A549 (cell line): ENCODE measurements at regions not wholly inside any gene's neighbourhood (a gene's known extent, or its start where the extent isn't known, plus 50 kb on each side); places are given as distances from the start of the nearest gene placed in this dataset.

ENCODE experiments used
- ATAC-seq, 2 experiments: fragments of 200-7000 bp in 1 of 2; fragments of >200 bp in 1 of 2; cut with Nextera tagmentation in 1 of 2; cut with Tn5 transposase in 1 of 2; 3 replicates each; pipeline versions ENCODE4 v1.8.0 to v1.9.1; 2018 to 2020; ENCODE audit warnings: mild to moderate bottlenecking in 1 of 2, moderate library complexity in 1 of 2
- CTCF ChIA-PET: fragments of 300-600 bp; sonication (Branson Sonifier 250); formaldehyde crosslinking; extraction: SDS; loops from one replicate; lab custom pipeline; 2021; ENCODE audit warnings: antibody characterized with exemption, inconsistent platforms; lab: Yijun Ruan, JAX
- POLR2A ChIA-PET: fragments of 350-600 bp; formaldehyde crosslinking; extraction: SDS; loops from one replicate; lab custom pipeline; 2021; ENCODE audit warnings: antibody characterized with exemption, inconsistent platforms; lab: Yijun Ruan, JAX
- DNase-seq, 2 experiments: peaks; one replicate each; pipeline versions ENCODE4 v3.0.0 to v3.0.0-alpha.2; 2011 to 2016; ENCODE audit warnings: low read depth in 1 of 2, low spot score in 1 of 2
- FAIRE-seq: peaks from 2 replicates; lab custom pipeline; 2011; peaks lifted over from hg19 to GRCh38; lab: Jason Lieb, UNC
- H3K27ac ChIP-seq, 2 experiments: fragments of >200 bp; sonication (Bioruptor Twin); formaldehyde crosslinking; 3 replicates each; pipeline ENCODE4 v1.5.1; 2016 to 2017
- H3K4me1 ChIP-seq: fragments of >200 bp; sonication (Bioruptor Twin); formaldehyde crosslinking; 3 replicates; pipeline ENCODE4 v1.6.1; 2016
- H3K4me2 ChIP-seq: fragments of >200 bp; sonication (Bioruptor Twin); formaldehyde crosslinking; 3 replicates; pipeline ENCODE4 v1.6.1; 2016
- H3K4me3 ChIP-seq: fragments of >200 bp; sonication (Bioruptor Twin); formaldehyde crosslinking; 3 replicates; pipeline ENCODE4 v1.5.1; 2016
- H3K9me3 ChIP-seq: fragments of >200 bp; sonication (Bioruptor Twin); formaldehyde crosslinking; 3 replicates; pipeline ENCODE4 v1.6.1; 2016
- CBX2 ChIP-seq: fragments of 200-600 bp; sonication (generic); IDR thresholded peaks from 2 replicates; pipeline ENCODE4 v1.6.1; 2016; ENCODE audit warnings: low read depth, mild to moderate bottlenecking, borderline replicate concordance
- CHD4 ChIP-seq: fragments of 200-600 bp; sonication (generic); IDR thresholded peaks from 2 replicates; pipeline ENCODE4 v1.6.1; 2016; ENCODE audit warnings: antibody characterized with exemption, mild to moderate bottlenecking, borderline replicate concordance
- EHMT2 ChIP-seq: fragments of 200-600 bp; sonication (generic); IDR thresholded peaks from 2 replicates; pipeline ENCODE4 v1.6.1; 2016; ENCODE audit warnings: antibody characterized with exemption, low read depth, mild to moderate bottlenecking, moderate library complexity
- EP300 ChIP-seq, 2 experiments: fragments of >200 bp; sonication (Bioruptor Twin); formaldehyde crosslinking; IDR thresholded peaks; 2 replicates in 1 of 2; 3 replicates in 1 of 2; pipeline ENCODE4 v1.6.1; 2016 to 2017
- FOSB ChIP-seq: fragments of 250-450 bp; sonication (Bioruptor Pico); IDR thresholded peaks from 2 replicates; pipeline ENCODE4 v1.5.0; 2020; ENCODE audit warnings: mild to moderate bottlenecking, moderate library complexity
- HOXA7 ChIP-seq: fragments of 250-450 bp; sonication (Bioruptor Pico); IDR thresholded peaks from 2 replicates; pipeline ENCODE4 v1.5.0; 2020; ENCODE audit warnings: mild to moderate bottlenecking, moderate library complexity
- HOXB13 ChIP-seq: fragments of 250-450 bp; sonication (Bioruptor Pico); IDR thresholded peaks from 2 replicates; pipeline ENCODE4 v1.5.0; 2020; ENCODE audit warnings: low read depth, mild to moderate bottlenecking, moderate library complexity
- HOXB5 ChIP-seq: fragments of 250-450 bp; sonication (Bioruptor Pico); IDR thresholded peaks from 2 replicates; pipeline ENCODE4 v1.5.0; 2020; ENCODE audit warnings: mild to moderate bottlenecking, moderate library complexity
- KDM5A ChIP-seq: fragments of 200-600 bp; sonication (generic); IDR thresholded peaks from 2 replicates; pipeline ENCODE4 v1.6.1; 2016; ENCODE audit warnings: antibody characterized with exemption, mild to moderate bottlenecking
- MAFK ChIP-seq: fragments of 450-650 bp; IDR thresholded peaks from 2 replicates; pipeline ENCODE4 v1.6.1; 2014; ENCODE audit not compliant: partially characterized antibody
- MAZ ChIP-seq: fragments of 150-350 bp; IDR thresholded peaks from 2 replicates; pipeline ENCODE4 v1.6.1; 2014; ENCODE audit warnings: antibody characterized with exemption, low read depth, low read length, borderline replicate concordance
- NFE2L2 ChIP-seq: fragments of 150-350 bp; conservative IDR thresholded peaks from 2 replicates; pipeline ENCODE4 v1.6.1; 2014; ENCODE audit warnings: low read length
- NPAS2 ChIP-seq: fragments of 250-450 bp; sonication (Bioruptor Pico); IDR thresholded peaks from 2 replicates; pipeline ENCODE4 v1.8.0; 2022; ENCODE audit warnings: mild to moderate bottlenecking, moderate library complexity, borderline replicate concordance
- NR3C1 ChIP-seq: fragments of >200 bp; sonication (Bioruptor Twin); formaldehyde crosslinking; IDR thresholded peaks from 3 replicates; pipeline ENCODE4 v1.6.1; 2017
- PBX3 ChIP-seq: IDR thresholded peaks from 2 replicates; pipeline ENCODE4 v1.6.1; 2012
- POLR2A ChIP-seq: IDR thresholded peaks from 2 replicates; pipeline ENCODE4 v1.6.1; 2012; ENCODE audit warnings: mild to moderate bottlenecking, low read length
- POLR2AphosphoS2 ChIP-seq: conservative IDR thresholded peaks from 2 replicates; pipeline ENCODE4 v1.6.1; 2012; ENCODE audit warnings: low read length, improper control_type of control experiment, inconsistent platforms
- ZSCAN20 ChIP-seq: fragments of 250-450 bp; sonication (Bioruptor Pico); IDR thresholded peaks from 2 replicates; pipeline ENCODE4 v1.8.0; 2022; ENCODE audit warnings: mild to moderate bottlenecking, moderate library complexity
- WGBS: methylation state at CpG from one replicate; pipeline ENCODE4 v1.1.6; 2017; ENCODE audit errors: missing lambda C conversion rate; 5-methylcytosine and 5-hydroxymethylcytosine counted together
- TF ChIP-seq, protein P1 (sequence below): IDR thresholded peaks from 2 replicates; pipeline ENCODE4 v1.6.1; 2012
- TF ChIP-seq, protein P2 (sequence below): fragments of >200 bp; sonication (Bioruptor Twin); formaldehyde crosslinking; IDR thresholded peaks from 3 replicates; pipeline ENCODE4 v1.6.1; 2016
- TF ChIP-seq, protein P3 (sequence below): IDR thresholded peaks from 2 replicates; pipeline ENCODE4 v1.6.1; 2012; ENCODE audit warnings: low read depth, borderline replicate concordance
- TF ChIP-seq, protein P4 (sequence below): fragments of >200 bp; sonication (Bioruptor Twin); formaldehyde crosslinking; IDR thresholded peaks from 3 replicates; pipeline ENCODE4 v1.5.1; 2016

DNA sequence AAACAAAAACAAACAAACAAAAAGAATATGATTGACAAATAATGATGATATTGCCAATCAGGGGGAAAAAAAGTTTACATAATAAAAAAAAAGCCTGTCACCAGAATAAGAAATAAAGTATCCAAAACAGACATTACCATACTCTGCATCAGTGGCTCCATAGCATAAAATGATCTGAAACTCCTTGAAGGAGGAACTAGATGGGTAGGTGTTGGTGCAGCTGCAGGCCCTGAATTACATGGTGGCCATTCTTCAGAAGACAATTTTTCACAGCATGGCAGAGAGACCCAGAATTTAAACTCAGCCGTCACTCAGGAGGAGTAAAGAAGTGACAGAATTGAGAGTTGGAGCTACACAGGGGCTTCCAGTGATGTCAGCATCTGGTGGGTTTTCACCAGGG lies 60.2 kb downstream of the GLUL start:
- no peak for ATAC-seq
- POLR2A ChIA-PET, result no interaction called here
- TF ChIP-seq, protein P1, sequence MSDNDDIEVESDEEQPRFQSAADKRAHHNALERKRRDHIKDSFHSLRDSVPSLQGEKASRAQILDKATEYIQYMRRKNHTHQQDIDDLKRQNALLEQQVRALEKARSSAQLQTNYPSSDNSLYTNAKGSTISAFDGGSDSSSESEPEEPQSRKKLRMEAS, result no peak
- TF ChIP-seq PBX3, result no peak
- no peak for TF ChIP-seq HOXB13 (CRISPR knock-in tag)
- TF ChIP-seq, protein P2, sequence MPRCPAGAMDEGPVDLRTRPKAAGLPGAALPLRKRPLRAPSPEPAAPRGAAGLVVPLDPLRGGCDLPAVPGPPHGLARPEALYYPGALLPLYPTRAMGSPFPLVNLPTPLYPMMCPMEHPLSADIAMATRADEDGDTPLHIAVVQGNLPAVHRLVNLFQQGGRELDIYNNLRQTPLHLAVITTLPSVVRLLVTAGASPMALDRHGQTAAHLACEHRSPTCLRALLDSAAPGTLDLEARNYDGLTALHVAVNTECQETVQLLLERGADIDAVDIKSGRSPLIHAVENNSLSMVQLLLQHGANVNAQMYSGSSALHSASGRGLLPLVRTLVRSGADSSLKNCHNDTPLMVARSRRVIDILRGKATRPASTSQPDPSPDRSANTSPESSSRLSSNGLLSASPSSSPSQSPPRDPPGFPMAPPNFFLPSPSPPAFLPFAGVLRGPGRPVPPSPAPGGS, result no peak
- no peak for TF ChIP-seq MAFK
- TF ChIP-seq, protein P3, sequence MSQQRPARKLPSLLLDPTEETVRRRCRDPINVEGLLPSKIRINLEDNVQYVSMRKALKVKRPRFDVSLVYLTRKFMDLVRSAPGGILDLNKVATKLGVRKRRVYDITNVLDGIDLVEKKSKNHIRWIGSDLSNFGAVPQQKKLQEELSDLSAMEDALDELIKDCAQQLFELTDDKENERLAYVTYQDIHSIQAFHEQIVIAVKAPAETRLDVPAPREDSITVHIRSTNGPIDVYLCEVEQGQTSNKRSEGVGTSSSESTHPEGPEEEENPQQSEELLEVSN, result no peak
- TF ChIP-seq NR3C1, result no peak
- TF ChIP-seq NPAS2 (CRISPR knock-in tag), result no peak
- no peak for TF ChIP-seq KDM5A
- TF ChIP-seq CHD4, result no peak
- TF ChIP-seq MAZ, result no peak
- TF ChIP-seq EHMT2, result no peak
- TF ChIP-seq HOXA7, result no peak
- TF ChIP-seq FOSB (CRISPR knock-in tag), result no peak
- Histone ChIP-seq H3K27ac (no peak overlapping the region), H3K4me2 (no peak overlapping the region), H3K4me3 (no peak overlapping the region), H3K4me1 (no peaks in the 10 kb centered on the region), H3K9me3 (no peaks in the 10 kb centered on the region)
- no peak for FAIRE-seq
- DNase-seq, result no peak
- 69% methylated on average over 1 of the region's 1 CpG for WGBS
- CTCF ChIA-PET, result interaction anchor here (0.6 to 1.2 kb wide), 2 partner anchors 9 to 586 kb away, joined by 3 read pairs; no protein-coding TSS in a partner anchor

GRCh38 chr1:182330303-182330702 lies 61.3 kb downstream of the GLUL start:
- ChIA-PET POLR2A (no interaction called here), CTCF (interaction anchor here (1.2 kb wide), 1 partner anchor 8 kb away, joined by 3 read pairs; no protein-coding TSS in a partner anchor)
- ATAC-seq (no peak), FAIRE-seq (no peak), DNase-seq (no peak)
- H3K4me2 ChIP-seq, result no peak overlapping the region
- H3K4me1 ChIP-seq, result no peaks in the 10 kb centered on the region
- H3K27ac ChIP-seq, result no peak overlapping the region
- H3K4me3 ChIP-seq, result no peak overlapping the region
- no peaks in the 10 kb centered on the region for H3K9me3 ChIP-seq
- TF ChIP-seq, protein P4, sequence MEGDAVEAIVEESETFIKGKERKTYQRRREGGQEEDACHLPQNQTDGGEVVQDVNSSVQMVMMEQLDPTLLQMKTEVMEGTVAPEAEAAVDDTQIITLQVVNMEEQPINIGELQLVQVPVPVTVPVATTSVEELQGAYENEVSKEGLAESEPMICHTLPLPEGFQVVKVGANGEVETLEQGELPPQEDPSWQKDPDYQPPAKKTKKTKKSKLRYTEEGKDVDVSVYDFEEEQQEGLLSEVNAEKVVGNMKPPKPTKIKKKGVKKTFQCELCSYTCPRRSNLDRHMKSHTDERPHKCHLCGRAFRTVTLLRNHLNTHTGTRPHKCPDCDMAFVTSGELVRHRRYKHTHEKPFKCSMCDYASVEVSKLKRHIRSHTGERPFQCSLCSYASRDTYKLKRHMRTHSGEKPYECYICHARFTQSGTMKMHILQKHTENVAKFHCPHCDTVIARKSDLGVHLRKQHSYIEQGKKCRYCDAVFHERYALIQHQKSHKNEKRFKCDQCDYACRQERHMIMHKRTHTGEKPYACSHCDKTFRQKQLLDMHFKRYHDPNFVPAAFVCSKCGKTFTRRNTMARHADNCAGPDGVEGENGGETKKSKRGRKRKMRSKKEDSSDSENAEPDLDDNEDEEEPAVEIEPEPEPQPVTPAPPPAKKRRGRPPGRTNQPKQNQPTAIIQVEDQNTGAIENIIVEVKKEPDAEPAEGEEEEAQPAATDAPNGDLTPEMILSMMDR, result no peak
- TF ChIP-seq NFE2L2 (no peak), ZSCAN20 (no peak), FOSB (CRISPR knock-in tag) (no peak), POLR2AphosphoS2 (no peak), EP300 (IDR thresholded peaks at IDR 0.05) (no peak)

DNA sequence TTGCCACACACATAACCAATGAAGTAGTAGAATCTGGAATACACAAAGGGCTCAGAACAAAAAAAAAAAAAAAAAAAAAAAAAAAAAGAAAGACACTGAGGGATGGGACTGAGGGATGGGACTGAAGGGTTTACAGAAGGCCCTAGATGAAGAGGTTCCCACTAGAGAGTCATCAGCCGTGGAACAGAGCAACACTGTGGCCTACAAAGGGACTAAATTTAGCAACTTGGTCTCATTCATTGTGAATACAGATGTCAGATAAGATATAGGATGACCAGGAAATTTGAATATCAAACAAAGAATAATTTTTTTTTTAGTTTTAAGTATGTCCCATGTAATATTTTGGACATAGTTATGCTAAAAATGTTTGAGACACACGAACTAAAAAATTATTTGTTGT lies 62.1 kb downstream of the GLUL start:
- 70% methylated on average over 2 of the region's 2 CpGs for WGBS
- DNase-seq (no peak), FAIRE-seq (no peak)
- TF ChIP-seq HOXA7 (no peak), CBX2 (no peak), HOXB5 (CRISPR knock-in tag) (no peak), POLR2A (no peak)
- TF ChIP-seq, protein P4, result no peak
- TF ChIP-seq, protein P2, result no peak
- TF ChIP-seq, all 56 proteins: peak for 0
- Histone ChIP-seq H3K4me3 (no peak overlapping the region), H3K9me3 (no peaks in the 10 kb centered on the region), H3K4me1 (no peaks in the 10 kb centered on the region), H3K4me2 (no peak overlapping the region), H3K27ac (no peak overlapping the region)
- ChIA-PET CTCF (no interaction called here), POLR2A (no interaction called here)
- no peak for ATAC-seq
